Stimulated activated CD8-positive, alpha-beta memory T cell treated with anti-CD3 and anti-CD28 coated beads, Interleukin-4, amount 100 ng/mL, for 24 hours (primary cell): ENCODE measurements at regions not wholly inside any gene's neighbourhood (a gene's known extent, or its start where the extent isn't known, plus 50 kb on each side); places are given as distances from the start of the nearest gene placed in this dataset.

Source experiments
- DNase-seq: peaks from one replicate; pipeline ENCODE4 v3.0.0-alpha.2; 2020; ENCODE audit warnings: low read depth

DNA sequence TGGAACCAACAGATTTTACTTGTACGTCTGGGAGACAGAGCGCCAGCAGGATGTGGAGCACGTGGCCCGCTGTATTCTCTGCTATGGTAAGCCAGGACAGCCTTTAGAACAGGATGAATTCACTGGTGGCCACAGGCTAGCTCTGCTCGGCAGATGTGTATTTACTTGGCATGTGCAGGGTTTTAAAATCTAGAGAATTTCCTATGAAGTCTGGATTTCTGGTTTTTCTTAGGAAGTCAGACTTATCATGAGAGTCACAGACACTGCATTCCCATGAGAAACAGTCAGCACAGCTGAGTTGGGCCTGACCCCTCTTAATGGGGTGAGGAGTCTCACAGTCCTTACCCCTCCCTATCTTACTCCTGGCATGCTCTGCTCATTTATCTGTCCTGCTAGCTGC is 84.6 kb upstream of the COL6A5 start:
- DNase-seq = no peak

DNA sequence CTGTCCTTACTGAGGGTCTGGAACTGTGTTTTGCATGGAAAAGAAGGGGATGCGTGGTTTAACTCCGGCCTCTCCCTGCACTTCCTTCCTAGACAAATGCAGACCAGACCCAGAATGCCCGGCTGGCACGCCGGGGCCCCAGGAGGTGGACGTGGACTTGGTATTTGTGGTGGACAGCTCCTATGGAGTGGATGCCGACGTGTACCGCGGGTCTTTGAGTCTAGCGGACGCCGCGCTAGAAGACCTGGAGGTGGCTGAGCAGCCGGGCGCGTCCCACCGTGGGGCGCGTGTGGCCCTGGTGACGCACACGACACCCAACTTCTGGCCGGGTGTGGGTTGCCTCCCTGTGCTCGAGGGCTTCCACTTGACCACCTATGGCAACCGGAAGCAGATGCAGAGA is 81.8 kb upstream of the COL6A5 start:
- DNase-seq = no peak

DNA sequence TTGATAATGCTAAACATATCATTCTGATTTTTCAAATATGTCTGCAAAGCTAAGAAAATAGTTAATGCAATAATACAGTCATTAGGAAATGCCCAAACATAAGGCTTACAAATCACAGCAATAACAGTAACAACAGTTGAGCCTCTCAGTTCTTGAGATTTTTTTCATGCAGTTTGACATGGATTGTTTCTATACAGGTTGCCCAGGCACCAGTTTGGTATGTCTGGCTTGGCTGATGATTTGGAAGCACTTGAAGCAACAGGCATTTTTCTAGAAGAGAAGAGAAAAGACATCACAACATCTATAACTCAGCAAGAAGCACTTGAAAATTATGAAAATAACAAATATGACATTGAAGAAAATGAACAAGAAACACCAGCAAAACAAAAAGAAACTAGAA is 78.7 kb upstream of the COL6A5 start:
- no peak for DNase-seq

DNA sequence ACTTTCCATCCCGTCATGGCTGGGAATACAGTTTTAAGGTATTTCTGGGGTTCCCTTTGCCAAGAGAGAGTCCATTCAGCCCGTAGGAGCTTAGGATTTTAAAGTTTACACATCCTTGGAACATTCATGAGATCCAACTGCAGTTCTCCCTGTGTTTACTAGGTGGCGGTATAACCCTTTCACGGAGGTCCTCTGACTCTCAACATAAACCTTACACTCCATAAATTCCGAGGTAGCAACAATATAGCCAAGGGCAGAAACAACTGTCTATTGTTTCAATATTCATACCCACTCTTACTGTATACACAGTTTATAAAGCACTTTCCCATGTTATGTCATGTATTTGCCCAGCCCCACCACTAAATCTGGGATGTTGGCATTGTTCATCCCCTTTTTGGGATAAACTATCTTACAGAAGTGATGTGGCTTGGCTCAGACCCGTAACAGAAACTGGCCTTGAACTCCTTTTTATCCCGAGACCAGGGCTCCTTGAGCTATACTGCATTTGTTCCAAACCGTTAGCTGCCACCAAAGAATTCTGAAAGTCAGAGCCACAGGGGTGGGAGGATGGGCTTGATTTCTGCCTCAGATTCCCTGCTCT is 69.2 kb upstream of the COL6A5 start:
- no peak for DNase-seq

DNA sequence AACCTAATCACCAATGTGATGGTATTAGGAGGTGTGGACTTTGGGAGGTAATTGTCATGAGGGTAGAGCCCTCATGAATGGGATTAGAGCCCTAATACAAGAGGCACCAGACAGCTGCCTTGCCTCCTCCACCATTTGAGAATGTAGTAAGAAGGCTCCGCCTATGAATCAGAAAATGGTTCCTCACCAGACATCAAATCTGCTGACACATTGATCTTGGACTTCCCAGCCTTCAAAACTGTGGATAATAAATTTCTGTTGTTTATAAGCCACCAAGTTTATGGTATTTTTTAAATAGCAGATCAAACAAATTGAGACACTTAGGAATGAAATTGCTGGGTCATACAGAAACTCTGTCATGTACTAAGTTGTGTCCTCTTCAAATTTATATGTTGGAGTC is 56.8 kb upstream of the COL6A5 start:
- no peak for DNase-seq

DNA sequence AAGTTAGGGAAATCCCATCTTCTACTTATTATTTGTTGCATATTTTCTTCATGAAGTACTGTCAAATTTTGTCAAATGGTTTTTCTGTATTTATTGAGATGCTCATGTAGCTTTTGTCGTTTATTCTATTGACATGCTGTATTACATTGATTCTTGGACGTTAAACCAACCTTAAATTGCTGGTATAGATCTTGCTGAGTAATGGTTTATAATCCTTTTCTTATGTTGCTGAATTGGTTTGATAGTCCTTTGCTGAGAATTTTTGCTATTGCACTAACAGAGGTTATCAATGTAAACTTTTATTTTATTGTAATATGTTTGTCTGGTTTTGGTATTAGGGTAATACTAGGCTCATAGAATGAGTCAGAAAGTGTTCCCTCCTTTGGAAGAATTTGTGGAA is 54.3 kb upstream of the COL6A5 start:
- no peak for DNase-seq

DNA sequence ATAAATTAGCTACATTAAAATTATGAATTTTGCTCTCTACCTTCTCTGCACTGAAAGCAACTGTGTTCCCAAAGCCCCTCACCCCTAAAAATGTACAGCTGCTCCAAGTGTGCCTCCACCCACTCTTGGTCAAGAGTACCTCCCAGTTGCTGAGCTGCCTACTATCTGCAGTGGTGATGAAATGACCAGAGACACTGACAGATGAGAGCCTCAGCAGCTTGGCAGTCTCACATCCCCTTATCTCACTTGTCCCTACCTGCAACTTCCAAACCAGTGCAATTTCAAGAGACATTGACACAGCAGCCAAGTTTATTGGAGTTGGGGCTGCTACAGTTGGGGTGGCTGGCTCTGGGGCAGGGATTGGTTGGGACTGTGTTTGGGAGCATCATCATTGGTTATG is 52.2 kb upstream of the COL6A5 start:
- DNase-seq = no peak
